RCC 7860 (cell line): ENCODE measurements at regions not wholly inside any gene's neighbourhood (a gene's known extent, or its start where the extent isn't known, plus 50 kb on each side); places are given as distances from the start of the nearest gene placed in this dataset.
"Not testable (repeated sequence)": the region's sequence is repeated elsewhere in the genome, so short reads cannot be mapped to it uniquely, and the experiment has no call there.

Experiments used
- DNase-seq: peaks from one replicate; pipeline ENCODE4 v3.0.0-alpha.2; 2015; ENCODE audit warnings: low spot score
- FAIRE-seq: peaks from 2 replicates; lab custom pipeline; 2012; peaks lifted over from hg19 to GRCh38; lab: Jason Lieb, UNC

- FAIRE-seq (no peak), DNase-seq (no peak)
Observed at GRCh38 chr5:84961193-84961592, 576.5 kb upstream of the EDIL3 start.

- DNase-seq: no peak
- no peak for FAIRE-seq
Observed at GRCh38 chr5:84961903-84962302, 577.2 kb upstream of the EDIL3 start.

- DNase-seq (no peak), FAIRE-seq (no peak)
Observed at GRCh38 chr5:84983093-84983492, 598.4 kb upstream of the EDIL3 start.

- DNase-seq (no peak), FAIRE-seq (no peak)
Observed at GRCh38 chr5:84985148-84985547, 600.5 kb upstream of the EDIL3 start.

GRCh38 chr5:84986688-84987087 is 602.0 kb upstream of the EDIL3 start:
- DNase-seq: no peak
- no peak for FAIRE-seq

- DNase-seq: peak; percentile 6
Observed at GRCh38 chr5:85000671-85001070, 616.0 kb upstream of the EDIL3 start.

GRCh38 chr5:85002026-85002425 is 617.3 kb upstream of the EDIL3 start:
- FAIRE-seq, DNase-seq: not testable (repeated sequence)

More at GRCh38 chr5:85000671-85001070, 616.0 kb upstream of the EDIL3 start:
- FAIRE-seq: no peak

GRCh38 chr5:85010014-85010562 is 625.4 kb upstream of the EDIL3 start:
- DNase-seq (no peak), FAIRE-seq (no peak)

- DNase-seq (no peak), FAIRE-seq (no peak)
Observed at GRCh38 chr5:85017261-85017660, 632.6 kb upstream of the EDIL3 start.

- FAIRE-seq (no peak), DNase-seq (no peak)
Observed at GRCh38 chr5:85030316-85031084, 645.8 kb upstream of the EDIL3 start.

GRCh38 chr5:85049020-85049419 is 664.3 kb upstream of the EDIL3 start:
- DNase-seq (peak; percentile 6), FAIRE-seq (no peak)

GRCh38 chr5:85052826-85053225 is 668.1 kb upstream of the EDIL3 start:
- no peak for FAIRE-seq

GRCh38 chr5:85069659-85070640 is 685.3 kb upstream of the EDIL3 start:
- FAIRE-seq (no peak), DNase-seq (no peak)

More at GRCh38 chr5:85052826-85053225, 668.1 kb upstream of the EDIL3 start:
- DNase-seq: no peak

- FAIRE-seq (no peak), DNase-seq (no peak)
Observed at GRCh38 chr5:85077581-85077980, 692.9 kb upstream of the EDIL3 start.

GRCh38 chr5:85096421-85096820 is 711.7 kb upstream of the EDIL3 start:
- FAIRE-seq (no peak), DNase-seq (no peak)

GRCh38 chr5:85108471-85108870 is 723.8 kb upstream of the EDIL3 start:
- DNase-seq: no peak
- no peak for FAIRE-seq

GRCh38 chr5:85109616-85110015 is 724.9 kb upstream of the EDIL3 start:
- DNase-seq: no peak
- no peak for FAIRE-seq

- no peak for FAIRE-seq
- no peak for DNase-seq
Observed at GRCh38 chr5:85132269-85132668, 747.6 kb upstream of the EDIL3 start.

- DNase-seq (no peak), FAIRE-seq (no peak)
Observed at GRCh38 chr5:85140471-85140870, 755.8 kb upstream of the EDIL3 start.

GRCh38 chr5:85143138-85143537 is 758.5 kb upstream of the EDIL3 start:
- FAIRE-seq: no peak
- no peak for DNase-seq

GRCh38 chr5:85148701-85149100 is 764.0 kb upstream of the EDIL3 start:
- DNase-seq (no peak), FAIRE-seq (no peak)
